ENCODE measurements at regions not wholly inside any gene's neighbourhood (a gene's known extent, or its start where the extent isn't known, plus 50 kb on each side); places are given as distances from the start of the nearest gene placed in this dataset.

DNA sequence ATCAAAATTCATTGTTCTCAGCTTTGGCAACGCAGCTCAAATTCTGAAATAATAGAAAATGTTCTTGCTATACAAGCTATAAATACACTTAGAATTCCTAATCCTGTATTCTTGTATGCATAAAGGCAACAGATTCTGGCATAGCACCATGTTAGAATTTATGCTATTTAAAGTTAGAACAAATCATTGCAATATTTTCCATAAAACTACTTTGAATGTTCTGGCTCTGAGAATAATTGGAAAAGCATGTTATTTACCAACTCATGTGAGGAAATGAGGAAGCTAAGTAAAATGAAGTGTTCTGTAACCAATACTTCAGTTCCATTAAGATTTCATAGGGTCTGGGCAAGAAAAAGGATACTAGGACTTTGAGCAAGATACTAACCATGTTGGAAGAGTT is 888.9 kb downstream of the SQOR start:
- TF ChIP-seq CTCF (conservative IDR thresholded peaks at IDR 0.05 in 1 of 2, IDR thresholded peaks at IDR 0.05 in 1 of 2; ENCODE audit: extremely low read depth in 1 of 2, insufficient read depth in 1 of 2, low read depth in 1 of 2, low read length in 2 of 2) (no peak), EZH2 (IDR thresholded peaks at IDR 0.05; ENCODE audit: borderline replicate concordance, low read length) (no peak)
